ENCODE measurements at regions not wholly inside any gene's neighbourhood (a gene's known extent, or its start where the extent isn't known, plus 50 kb on each side); places are given as distances from the start of the nearest gene placed in this dataset.
"Not testable (repeated sequence)": the region's sequence is repeated elsewhere in the genome, so short reads cannot be mapped to it uniquely, and the experiment has no call there.

DNA sequence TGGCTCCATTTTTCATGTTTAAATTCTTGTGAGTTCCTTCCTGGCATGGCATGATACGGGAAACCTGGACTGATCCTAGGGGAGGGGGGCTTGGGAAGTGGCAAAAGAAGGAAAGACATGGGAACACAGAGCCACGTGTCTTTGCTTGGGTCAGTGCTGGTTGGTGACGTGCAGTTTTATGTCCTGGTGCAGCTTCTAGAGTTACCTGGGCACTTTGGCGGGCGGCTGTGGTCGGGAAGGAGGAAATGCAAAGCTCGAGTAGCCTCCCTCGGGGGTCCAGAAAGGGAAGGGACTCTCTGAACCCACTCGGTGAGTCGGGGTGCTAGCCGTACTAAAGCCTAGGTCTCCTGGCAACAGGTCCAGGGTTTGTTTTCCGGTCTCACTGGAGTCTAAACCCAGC is 94.6 kb downstream of the APOB start:
- H3K4me3 ChIP-seq (ENCODE audit: low read length in 2 of 2): no peak overlapping the region
- H3K27me3 ChIP-seq (ENCODE audit: control insufficient read depth in 1 of 2, insufficient read depth in 2 of 2, low read length in 2 of 2): peaks cover 0 to 4% of the 10 kb centered on the region in 2 donors
- H3K9me3 ChIP-seq (ENCODE audit: control insufficient read depth in 2 of 2, low read length in 2 of 2): no peaks in the 10 kb centered on the region
- H3K36me3 ChIP-seq (ENCODE audit: control insufficient read depth in 2 of 2, insufficient read depth in 2 of 2, low read length in 2 of 2): no peaks in the 10 kb centered on the region
- H3K4me1 ChIP-seq (ENCODE audit: control insufficient read depth, insufficient read depth, low read length): no peaks in the 10 kb centered on the region
- no peak overlapping the region for H3K9ac ChIP-seq (ENCODE audit: low read length in 2 of 2)
- H3K27ac ChIP-seq (ENCODE audit: low read length): no peak overlapping the region

- Histone ChIP-seq H3K4me3 (ENCODE audit: low read length in 2 of 2) (no peak overlapping the region), H3K27me3 (ENCODE audit: control insufficient read depth in 1 of 2, insufficient read depth in 2 of 2, low read length in 2 of 2) (peaks cover under 1 to 2% of the 10 kb centered on the region in 2 donors), H3K36me3 (ENCODE audit: control insufficient read depth in 2 of 2, insufficient read depth in 2 of 2, low read length in 2 of 2) (no peaks in the 10 kb centered on the region), H3K4me1 (ENCODE audit: control insufficient read depth, insufficient read depth, low read length) (no peaks in the 10 kb centered on the region), H3K9ac (ENCODE audit: low read length in 2 of 2) (no peak overlapping the region), H3K9me3 (ENCODE audit: control insufficient read depth in 2 of 2, low read length in 2 of 2) (no peaks in the 10 kb centered on the region), H3K27ac (ENCODE audit: low read length) (no peak overlapping the region)
These were observed 97.4 kb downstream of the APOB start for GRCh38 chr2:20946468-20946867.

- not testable (repeated sequence) for H3K36me3 ChIP-seq (ENCODE audit: control insufficient read depth in 2 of 2, insufficient read depth in 2 of 2, low read length in 2 of 2); H3K9ac ChIP-seq (ENCODE audit: low read length in 2 of 2); H3K4me3 ChIP-seq (ENCODE audit: low read length in 2 of 2); H3K27ac ChIP-seq (ENCODE audit: low read length); H3K27me3 ChIP-seq (ENCODE audit: control insufficient read depth in 1 of 2, insufficient read depth in 2 of 2, low read length in 2 of 2); H3K9me3 ChIP-seq (ENCODE audit: control insufficient read depth in 2 of 2, low read length in 2 of 2); H3K4me1 ChIP-seq (ENCODE audit: control insufficient read depth, insufficient read depth, low read length)
These were observed 100.2 kb downstream of the APOB start for GRCh38 chr2:20943721-20944120.

DNA sequence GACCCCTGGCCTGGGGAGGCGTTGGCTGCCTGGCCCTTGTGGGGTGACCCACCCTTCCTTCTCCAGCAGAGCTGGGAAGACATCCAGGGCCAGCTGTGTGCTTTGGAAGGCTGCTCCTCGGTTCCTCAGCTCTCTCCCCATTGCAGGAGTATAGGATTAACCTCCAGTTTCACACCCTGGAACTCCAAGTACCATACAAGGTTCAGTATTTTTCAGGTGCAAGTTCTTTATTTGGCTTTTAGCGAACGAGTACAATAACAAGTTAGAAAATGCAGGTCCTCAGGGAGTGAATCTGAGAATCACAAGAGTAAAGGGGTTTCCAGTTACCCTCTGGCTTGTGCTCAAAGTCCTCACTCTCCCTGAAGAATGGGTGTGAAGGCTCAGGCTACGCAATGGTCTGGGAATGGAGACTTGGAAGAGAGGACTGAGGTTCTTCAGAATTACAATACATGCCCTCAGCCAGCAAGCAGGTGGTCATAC is 101.2 kb downstream of the APOB start:
- no peak overlapping the region for H3K27ac ChIP-seq (ENCODE audit: low read length)

GRCh38 chr2:20940856-20941255 is 103.0 kb downstream of the APOB start:
- Histone ChIP-seq H3K9me3 (ENCODE audit: control insufficient read depth in 2 of 2, low read length in 2 of 2) (no peaks in the 10 kb centered on the region), H3K36me3 (ENCODE audit: control insufficient read depth in 2 of 2, insufficient read depth in 2 of 2, low read length in 2 of 2) (no peaks in the 10 kb centered on the region), H3K4me3 (ENCODE audit: low read length in 2 of 2) (no peak overlapping the region), H3K9ac (ENCODE audit: low read length in 2 of 2) (no peak overlapping the region), H3K4me1 (ENCODE audit: control insufficient read depth, insufficient read depth, low read length) (no peaks in the 10 kb centered on the region), H3K27me3 (ENCODE audit: control insufficient read depth in 1 of 2, insufficient read depth in 2 of 2, low read length in 2 of 2) (peaks cover 0 to 5% of the 10 kb centered on the region in 2 donors), H3K27ac (ENCODE audit: low read length) (no peak overlapping the region)

More for the DNA sequence above, 101.2 kb downstream of the APOB start:
- no peaks in the 10 kb centered on the region for H3K4me1 ChIP-seq (ENCODE audit: control insufficient read depth, insufficient read depth, low read length)
- H3K9ac ChIP-seq (ENCODE audit: low read length in 2 of 2): no peak overlapping the region
- no peaks in the 10 kb centered on the region for H3K9me3 ChIP-seq (ENCODE audit: control insufficient read depth in 2 of 2, low read length in 2 of 2)
- no peak overlapping the region for H3K4me3 ChIP-seq (ENCODE audit: low read length in 2 of 2)
- peaks cover 0 to 5% of the 10 kb centered on the region in 2 donors for H3K27me3 ChIP-seq (ENCODE audit: control insufficient read depth in 1 of 2, insufficient read depth in 2 of 2, low read length in 2 of 2)
- no peaks in the 10 kb centered on the region for H3K36me3 ChIP-seq (ENCODE audit: control insufficient read depth in 2 of 2, insufficient read depth in 2 of 2, low read length in 2 of 2)

DNA sequence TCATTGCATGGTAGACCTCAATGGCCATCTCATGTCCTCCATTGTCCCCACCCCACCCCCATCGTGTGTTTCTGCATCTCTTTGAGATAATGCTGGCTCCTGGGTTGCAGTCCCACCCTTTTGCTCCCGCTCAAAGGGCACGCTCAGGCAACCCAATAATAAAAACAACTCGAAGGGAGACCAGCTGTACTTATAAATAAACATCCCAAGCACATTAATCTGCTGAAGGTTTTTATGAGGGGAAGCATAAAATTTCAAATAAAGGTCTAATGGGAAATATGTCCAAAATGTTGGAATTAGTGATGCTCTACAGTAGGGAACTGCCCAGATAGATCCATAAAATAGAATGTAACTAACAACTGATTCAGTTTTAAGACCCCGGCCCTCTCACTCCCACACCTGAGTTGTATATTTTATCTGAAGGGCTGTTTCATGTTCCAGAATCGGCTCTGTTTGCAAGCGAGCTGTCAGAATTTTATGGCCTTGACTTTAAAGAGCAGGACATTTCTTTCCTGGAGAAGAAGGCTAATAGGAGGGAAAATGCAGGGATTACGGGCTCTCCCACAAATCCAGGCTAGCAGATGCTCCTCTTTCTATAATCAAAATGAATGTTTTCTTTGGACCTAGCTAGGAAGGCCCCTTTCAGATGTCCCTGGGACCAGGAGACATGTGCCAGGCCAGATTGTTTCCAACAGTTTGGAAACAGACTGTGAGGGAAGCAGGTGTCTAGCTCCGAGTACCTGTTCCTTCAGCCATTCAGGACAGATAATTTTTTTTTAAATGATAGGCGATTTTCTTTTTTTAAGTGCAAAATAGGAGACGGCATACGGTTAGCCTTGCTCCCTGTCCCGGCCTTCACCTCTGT is 103.7 kb downstream of the APOB start:
- Histone ChIP-seq H3K9ac (ENCODE audit: low read length in 2 of 2) (no peak overlapping the region), H3K36me3 (ENCODE audit: control insufficient read depth in 2 of 2, insufficient read depth in 2 of 2, low read length in 2 of 2) (no peaks in the 10 kb centered on the region), H3K27ac (ENCODE audit: low read length) (no peak overlapping the region), H3K4me3 (ENCODE audit: low read length in 2 of 2) (no peak overlapping the region), H3K4me1 (ENCODE audit: control insufficient read depth, insufficient read depth, low read length) (no peaks in the 10 kb centered on the region), H3K9me3 (ENCODE audit: control insufficient read depth in 2 of 2, low read length in 2 of 2) (no peaks in the 10 kb centered on the region), H3K27me3 (ENCODE audit: control insufficient read depth in 1 of 2, insufficient read depth in 2 of 2, low read length in 2 of 2) (peaks cover 0 to 5% of the 10 kb centered on the region in 2 donors)

- Histone ChIP-seq H3K27me3 (ENCODE audit: control insufficient read depth in 1 of 2, insufficient read depth in 2 of 2, low read length in 2 of 2) (peaks cover 0 to 5% of the 10 kb centered on the region in 2 donors), H3K36me3 (ENCODE audit: control insufficient read depth in 2 of 2, insufficient read depth in 2 of 2, low read length in 2 of 2) (no peaks in the 10 kb centered on the region), H3K4me1 (ENCODE audit: control insufficient read depth, insufficient read depth, low read length) (no peaks in the 10 kb centered on the region), H3K27ac (ENCODE audit: low read length) (no peak overlapping the region), H3K9ac (ENCODE audit: low read length in 2 of 2) (no peak overlapping the region), H3K9me3 (ENCODE audit: control insufficient read depth in 2 of 2, low read length in 2 of 2) (no peaks in the 10 kb centered on the region), H3K4me3 (ENCODE audit: low read length in 2 of 2) (no peak overlapping the region)
These were observed 106.5 kb downstream of the APOB start for GRCh38 chr2:20937353-20937752.

- H3K27ac ChIP-seq (ENCODE audit: low read length): no peak overlapping the region
- H3K9me3 ChIP-seq (ENCODE audit: control insufficient read depth in 2 of 2, low read length in 2 of 2): no peaks in the 10 kb centered on the region
- H3K9ac ChIP-seq (ENCODE audit: low read length in 2 of 2): no peak overlapping the region
- no peaks in the 10 kb centered on the region for H3K27me3 ChIP-seq (ENCODE audit: control insufficient read depth in 1 of 2, insufficient read depth in 2 of 2, low read length in 2 of 2)
- H3K4me3 ChIP-seq (ENCODE audit: low read length in 2 of 2): no peak overlapping the region
- peaks cover 7% of the 10 kb centered on the region for H3K4me1 ChIP-seq (ENCODE audit: control insufficient read depth, insufficient read depth, low read length)
- H3K36me3 ChIP-seq (ENCODE audit: control insufficient read depth in 2 of 2, insufficient read depth in 2 of 2, low read length in 2 of 2): no peaks in the 10 kb centered on the region
These were observed 108.6 kb downstream of the APOB start for GRCh38 chr2:20935168-20935775.

- Histone ChIP-seq H3K27me3 (ENCODE audit: control insufficient read depth in 1 of 2, insufficient read depth in 2 of 2, low read length in 2 of 2) (no peaks in the 10 kb centered on the region), H3K36me3 (ENCODE audit: control insufficient read depth in 2 of 2, insufficient read depth in 2 of 2, low read length in 2 of 2) (no peaks in the 10 kb centered on the region), H3K9me3 (ENCODE audit: control insufficient read depth in 2 of 2, low read length in 2 of 2) (no peaks in the 10 kb centered on the region), H3K4me1 (ENCODE audit: control insufficient read depth, insufficient read depth, low read length) (peaks cover 7% of the 10 kb centered on the region), H3K4me3 (ENCODE audit: low read length in 2 of 2) (no peak overlapping the region), H3K27ac (ENCODE audit: low read length) (no peak overlapping the region), H3K9ac (ENCODE audit: low read length in 2 of 2) (no peak overlapping the region)
These were observed 109.6 kb downstream of the APOB start for GRCh38 chr2:20934236-20934635.

DNA sequence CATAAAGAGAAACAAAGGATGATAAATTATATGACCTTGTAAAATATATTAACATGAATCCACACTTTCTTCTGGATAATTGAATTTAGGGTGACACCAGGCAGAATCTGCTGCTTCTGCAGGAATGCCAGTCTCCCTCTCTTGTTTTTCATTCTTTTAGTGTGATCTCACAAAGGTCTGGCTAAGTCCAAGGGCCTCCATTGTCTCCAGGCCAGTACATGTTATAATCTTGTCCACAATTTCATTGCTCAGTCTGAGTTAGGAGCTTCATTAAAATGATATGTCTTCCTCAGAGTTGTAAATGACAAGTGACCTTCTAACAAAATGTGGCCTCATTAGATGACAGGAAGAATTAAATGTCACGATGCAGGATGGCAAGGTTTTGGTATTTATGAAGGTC is 110.2 kb downstream of the APOB start:
- Histone ChIP-seq H3K27me3 (ENCODE audit: control insufficient read depth in 1 of 2, insufficient read depth in 2 of 2, low read length in 2 of 2) (no peaks in the 10 kb centered on the region), H3K4me1 (ENCODE audit: control insufficient read depth, insufficient read depth, low read length) (peaks cover 7% of the 10 kb centered on the region), H3K9me3 (ENCODE audit: control insufficient read depth in 2 of 2, low read length in 2 of 2) (no peaks in the 10 kb centered on the region), H3K9ac (ENCODE audit: low read length in 2 of 2) (no peak overlapping the region), H3K4me3 (ENCODE audit: low read length in 2 of 2) (no peak overlapping the region), H3K27ac (ENCODE audit: low read length) (no peak overlapping the region), H3K36me3 (ENCODE audit: control insufficient read depth in 2 of 2, insufficient read depth in 2 of 2, low read length in 2 of 2) (no peaks in the 10 kb centered on the region)

GRCh38 chr2:20931346-20931745 is 108.4 kb upstream of the LDAH start:
- Histone ChIP-seq H3K27me3 (ENCODE audit: control insufficient read depth in 1 of 2, insufficient read depth in 2 of 2, low read length in 2 of 2) (no peaks in the 10 kb centered on the region), H3K4me3 (ENCODE audit: low read length in 2 of 2) (no peak overlapping the region), H3K9ac (ENCODE audit: low read length in 2 of 2) (peak overlapping the region in 1 of 2 donors; percentile 22), H3K36me3 (ENCODE audit: control insufficient read depth in 2 of 2, insufficient read depth in 2 of 2, low read length in 2 of 2) (no peaks in the 10 kb centered on the region), H3K27ac (ENCODE audit: low read length) (no peak overlapping the region), H3K9me3 (ENCODE audit: control insufficient read depth in 2 of 2, low read length in 2 of 2) (no peaks in the 10 kb centered on the region), H3K4me1 (ENCODE audit: control insufficient read depth, insufficient read depth, low read length) (peaks cover 7% of the 10 kb centered on the region)
